Endodermal cell (in vitro differentiated cells): ENCODE measurements at regions not wholly inside any gene's neighbourhood (a gene's known extent, or its start where the extent isn't known, plus 50 kb on each side); places are given as distances from the start of the nearest gene placed in this dataset.

Experiments
- DNase-seq: peaks from one replicate; pipeline ENCODE4 v3.0.0-alpha.2; 2017
- H3K27ac ChIP-seq: 2 replicates; pipeline ENCODE4 v1.5.1; 2013; ENCODE audit warnings: mild to moderate bottlenecking, low read depth, low read length, moderate library complexity
- H3K27me3 ChIP-seq: 2 replicates; pipeline ENCODE4 v1.6.1; 2013; ENCODE audit warnings: mild to moderate bottlenecking, low read length, moderate library complexity; ENCODE audit not compliant: insufficient read depth, control insufficient read depth, poor library complexity, severe bottlenecking
- H3K36me3 ChIP-seq: 2 replicates; pipeline ENCODE4 v1.7.0; 2013; ENCODE audit warnings: mild to moderate bottlenecking, low read length, moderate library complexity; ENCODE audit not compliant: control insufficient read depth, insufficient read depth
- H3K4me1 ChIP-seq: one replicate; pipeline ENCODE4 v1.7.0; 2013; ENCODE audit warnings: low read length; ENCODE audit not compliant: control insufficient read depth, insufficient read depth
- H3K4me3 ChIP-seq: 2 replicates; pipeline ENCODE4 v1.5.1; 2013; ENCODE audit warnings: mild to moderate bottlenecking, low read length, moderate library complexity
- H3K9ac ChIP-seq: 2 replicates; pipeline ENCODE4 v1.6.1; 2013; ENCODE audit warnings: mild to moderate bottlenecking, low read length, moderate library complexity; ENCODE audit not compliant: poor library complexity, severe bottlenecking; ENCODE audit errors: extremely low read depth
- H3K9me3 ChIP-seq: 2 replicates; pipeline ENCODE4 v1.6.1; 2013; ENCODE audit warnings: mild to moderate bottlenecking, low read length, moderate library complexity; ENCODE audit not compliant: control insufficient read depth
- H3K27ac Mint-ChIP-seq: 2 replicates; pipeline ENCODE4 v1.8.0; 2020; ENCODE audit warnings: mixed read lengths
- H3K27me3 Mint-ChIP-seq: 2 replicates; pipeline ENCODE4 v1.8.0; 2021; ENCODE audit warnings: mild to moderate bottlenecking, mixed read lengths; ENCODE audit not compliant: insufficient read depth
- H3K36me3 Mint-ChIP-seq: 2 replicates; pipeline ENCODE4 v1.8.0; 2020; ENCODE audit warnings: low read depth, mixed read lengths
- H3K4me1 Mint-ChIP-seq: 2 replicates; pipeline ENCODE4 v1.8.0; 2020; ENCODE audit warnings: mixed read lengths
- H3K4me3 Mint-ChIP-seq: 2 replicates; pipeline ENCODE4 v1.8.0; 2020; ENCODE audit warnings: mild to moderate bottlenecking, moderate library complexity, mixed read lengths
- H3K9me3 Mint-ChIP-seq: 2 replicates; pipeline ENCODE4 v1.8.0; 2020; ENCODE audit warnings: mild to moderate bottlenecking, mixed read lengths
- WGBS, 2 experiments: methylation state at CpG; one replicate each; pipeline versions ENCODE4 v1.1.5 to v1.1.7; 2013; ENCODE audit warnings: missing lambda C conversion rate in 2 of 2, mixed read lengths in 1 of 2; ENCODE audit not compliant: insufficient coverage in 1 of 2, insufficient read length in 1 of 2; 5-methylcytosine and 5-hydroxymethylcytosine counted together
- TF ChIP-seq, protein P1 (sequence below): fragments of 200-600 bp; sonication (generic); conservative IDR thresholded peaks from 2 replicates; pipeline ENCODE4 v1.5.0; 2021; ENCODE audit warnings: antibody characterized with exemption, mild to moderate bottlenecking

- Mint-ChIP-seq H3K4me1 (peaks cover 46% of the 10 kb centered on the region), H3K4me3 (no peak overlapping the region), H3K27ac (no peak overlapping the region), H3K36me3 (no peaks in the 10 kb centered on the region), H3K9me3 (no peaks in the 10 kb centered on the region), H3K27me3 (no peaks in the 10 kb centered on the region)
- no peaks in the 10 kb centered on the region for H3K9me3 ChIP-seq
- no peaks in the 10 kb centered on the region for H3K4me1 ChIP-seq
- DNase-seq, result no peak
- no peaks in the 10 kb centered on the region for H3K36me3 ChIP-seq
- 93 to 100% methylated on average over 2 to 3 of the region's 3 CpGs for WGBS, 2 experiments
- no peak overlapping the region for H3K4me3 ChIP-seq
- no peak overlapping the region for H3K27ac ChIP-seq
- TF ChIP-seq, protein P1, sequence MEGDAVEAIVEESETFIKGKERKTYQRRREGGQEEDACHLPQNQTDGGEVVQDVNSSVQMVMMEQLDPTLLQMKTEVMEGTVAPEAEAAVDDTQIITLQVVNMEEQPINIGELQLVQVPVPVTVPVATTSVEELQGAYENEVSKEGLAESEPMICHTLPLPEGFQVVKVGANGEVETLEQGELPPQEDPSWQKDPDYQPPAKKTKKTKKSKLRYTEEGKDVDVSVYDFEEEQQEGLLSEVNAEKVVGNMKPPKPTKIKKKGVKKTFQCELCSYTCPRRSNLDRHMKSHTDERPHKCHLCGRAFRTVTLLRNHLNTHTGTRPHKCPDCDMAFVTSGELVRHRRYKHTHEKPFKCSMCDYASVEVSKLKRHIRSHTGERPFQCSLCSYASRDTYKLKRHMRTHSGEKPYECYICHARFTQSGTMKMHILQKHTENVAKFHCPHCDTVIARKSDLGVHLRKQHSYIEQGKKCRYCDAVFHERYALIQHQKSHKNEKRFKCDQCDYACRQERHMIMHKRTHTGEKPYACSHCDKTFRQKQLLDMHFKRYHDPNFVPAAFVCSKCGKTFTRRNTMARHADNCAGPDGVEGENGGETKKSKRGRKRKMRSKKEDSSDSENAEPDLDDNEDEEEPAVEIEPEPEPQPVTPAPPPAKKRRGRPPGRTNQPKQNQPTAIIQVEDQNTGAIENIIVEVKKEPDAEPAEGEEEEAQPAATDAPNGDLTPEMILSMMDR, result no peak
- no peak overlapping the region for H3K9ac ChIP-seq
- no peaks in the 10 kb centered on the region for H3K27me3 ChIP-seq
Measured at GRCh38 chr6:14925699-14926026, 320.2 kb upstream of the JARID2 start.

- Mint-ChIP-seq H3K36me3 (no peaks in the 10 kb centered on the region), H3K27ac (no peak overlapping the region), H3K4me3 (no peak overlapping the region), H3K27me3 (no peaks in the 10 kb centered on the region), H3K4me1 (peaks cover 32% of the 10 kb centered on the region), H3K9me3 (no peaks in the 10 kb centered on the region)
- H3K27ac ChIP-seq, result no peak overlapping the region
- H3K27me3 ChIP-seq, result no peaks in the 10 kb centered on the region
- DNase-seq, result no peak
- TF ChIP-seq, protein P1, result no peak
- no peak overlapping the region for H3K9ac ChIP-seq
- no peaks in the 10 kb centered on the region for H3K9me3 ChIP-seq
- no peak overlapping the region for H3K4me3 ChIP-seq
- H3K36me3 ChIP-seq, result no peaks in the 10 kb centered on the region
- no peaks in the 10 kb centered on the region for H3K4me1 ChIP-seq
- 91 to 93% methylated on average over 6 to 7 of the region's 7 CpGs for WGBS, 2 experiments
Measured at GRCh38 chr6:14927398-14927797, 318.5 kb upstream of the JARID2 start.

DNA sequence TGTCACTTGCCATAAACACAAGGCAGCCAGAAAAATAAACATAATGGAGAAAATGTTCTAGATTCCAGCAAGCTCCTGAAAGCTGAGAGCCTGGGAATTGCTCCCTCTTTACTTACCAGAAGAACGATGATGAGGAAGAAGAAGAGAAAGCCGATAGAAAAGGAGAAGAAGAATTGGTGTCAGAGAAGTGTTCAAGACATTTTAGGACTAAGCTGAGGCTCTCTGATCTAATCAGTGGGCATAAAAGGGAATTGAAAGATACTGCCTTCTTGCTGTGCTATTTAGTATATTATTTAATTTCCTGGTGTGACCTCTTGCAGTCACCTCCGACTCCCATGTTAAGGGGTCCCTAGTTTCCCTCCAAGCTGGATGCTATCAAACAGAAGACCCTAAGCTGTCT is 316.6 kb upstream of the JARID2 start:
- Histone ChIP-seq H3K4me3 (no peak overlapping the region), H3K36me3 (no peaks in the 10 kb centered on the region), H3K9me3 (no peaks in the 10 kb centered on the region), H3K4me1 (no peaks in the 10 kb centered on the region), H3K27ac (no peak overlapping the region), H3K9ac (no peak overlapping the region), H3K27me3 (no peaks in the 10 kb centered on the region)
- Mint-ChIP-seq H3K27me3 (no peaks in the 10 kb centered on the region), H3K4me1 (peaks cover 19% of the 10 kb centered on the region), H3K36me3 (no peaks in the 10 kb centered on the region), H3K27ac (no peak overlapping the region), H3K9me3 (no peaks in the 10 kb centered on the region), H3K4me3 (no peak overlapping the region)
- DNase-seq, result no peak
- 95 to 100% methylated on average over 3 of the region's 3 CpGs for WGBS, 2 experiments
- TF ChIP-seq, protein P1, result no peak
